ENCODE measurements at regions not wholly inside any gene's neighbourhood (a gene's known extent, or its start where the extent isn't known, plus 50 kb on each side); places are given as distances from the start of the nearest gene placed in this dataset.

DNA sequence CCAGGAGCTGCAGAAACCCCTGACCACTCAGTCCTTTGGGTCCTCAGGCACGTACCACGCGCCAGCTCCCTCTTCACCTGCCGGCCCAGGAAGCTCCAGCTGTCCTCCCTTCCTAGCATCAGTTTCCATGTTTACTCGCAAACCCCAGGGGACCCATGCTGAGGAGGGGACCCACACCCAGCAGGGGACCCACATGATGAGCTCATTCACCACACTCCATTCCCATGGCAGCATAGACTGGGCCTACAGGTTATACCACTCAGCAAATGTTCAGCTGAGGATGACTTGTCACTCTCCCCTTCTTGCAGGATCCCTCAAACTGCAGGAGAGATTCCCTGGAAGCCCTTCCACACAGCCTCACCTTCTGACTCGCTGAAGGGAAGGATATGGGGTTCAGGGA is 73.5 kb upstream of the GALNT10 start:
- no peak overlapping the region for H3K27ac ChIP-seq (ENCODE audit: low read length in 2 of 2)
- H3K4me1 Mint-ChIP-seq: peaks cover 15% of the 10 kb centered on the region
- H3K36me3 ChIP-seq (replicated peaks in 1 of 2; ENCODE audit: control extremely low read depth in 1 of 2, control insufficient read depth in 1 of 2, extremely low read depth in 1 of 2, insufficient read depth in 2 of 2, low read length in 1 of 2): no peaks in the 10 kb centered on the region
- no peaks in the 10 kb centered on the region for H3K9me3 Mint-ChIP-seq (ENCODE audit: insufficient read depth)
- H3K27me3 ChIP-seq (replicated peaks in 1 of 4; ENCODE audit: control extremely low read depth in 1 of 4, control insufficient read depth in 3 of 4, insufficient read depth in 4 of 4, low read length in 3 of 4): peaks cover 0 to 34% (median 6%) of the 10 kb centered on the region in 4 experiments
- H2AFZ ChIP-seq (ENCODE audit: insufficient read depth, low read depth, low read length, poor library complexity, severe bottlenecking): no peak overlapping the region
- H3K4me2 ChIP-seq (replicated peaks; ENCODE audit: low read depth, low read length, poor library complexity, severe bottlenecking): no peak overlapping the region
- H3K27me3 Mint-ChIP-seq: peaks cover 41% of the 10 kb centered on the region
- TF ChIP-seq EZH2 (IDR thresholded peaks at IDR 0.05; ENCODE audit: borderline replicate concordance, insufficient read depth, low read depth, low read length, poor library complexity, severe bottlenecking): no peak
- TF ChIP-seq, protein P1, sequence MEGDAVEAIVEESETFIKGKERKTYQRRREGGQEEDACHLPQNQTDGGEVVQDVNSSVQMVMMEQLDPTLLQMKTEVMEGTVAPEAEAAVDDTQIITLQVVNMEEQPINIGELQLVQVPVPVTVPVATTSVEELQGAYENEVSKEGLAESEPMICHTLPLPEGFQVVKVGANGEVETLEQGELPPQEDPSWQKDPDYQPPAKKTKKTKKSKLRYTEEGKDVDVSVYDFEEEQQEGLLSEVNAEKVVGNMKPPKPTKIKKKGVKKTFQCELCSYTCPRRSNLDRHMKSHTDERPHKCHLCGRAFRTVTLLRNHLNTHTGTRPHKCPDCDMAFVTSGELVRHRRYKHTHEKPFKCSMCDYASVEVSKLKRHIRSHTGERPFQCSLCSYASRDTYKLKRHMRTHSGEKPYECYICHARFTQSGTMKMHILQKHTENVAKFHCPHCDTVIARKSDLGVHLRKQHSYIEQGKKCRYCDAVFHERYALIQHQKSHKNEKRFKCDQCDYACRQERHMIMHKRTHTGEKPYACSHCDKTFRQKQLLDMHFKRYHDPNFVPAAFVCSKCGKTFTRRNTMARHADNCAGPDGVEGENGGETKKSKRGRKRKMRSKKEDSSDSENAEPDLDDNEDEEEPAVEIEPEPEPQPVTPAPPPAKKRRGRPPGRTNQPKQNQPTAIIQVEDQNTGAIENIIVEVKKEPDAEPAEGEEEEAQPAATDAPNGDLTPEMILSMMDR (IDR thresholded peaks at IDR 0.05): no peak
- ATAC-seq (ENCODE audit: low read depth) (no peak), DNase-seq (no peak)
- 97% methylated on average over 5 of the region's 6 CpGs for WGBS (ENCODE audit: insufficient coverage)
- ChIA-PET CTCF (no interaction called here), POLR2A (no interaction called here)
- H3K9ac ChIP-seq (ENCODE audit: low read length): no peak overlapping the region
- H3K9me3 ChIP-seq (ENCODE audit: control extremely low read depth in 1 of 3, control insufficient read depth in 2 of 3, insufficient read depth in 1 of 3, low read length in 2 of 3): peaks cover 0 to under 1% (median 0%) of the 10 kb centered on the region in 3 donors
- no peak overlapping the region for H3K4me3 ChIP-seq (ENCODE audit: control extremely low read depth in 1 of 5, extremely low read depth in 1 of 5, insufficient read depth in 1 of 5, low read depth in 2 of 5, low read length in 4 of 5)
- peaks cover 3 to 11% of the 10 kb centered on the region in 2 donors for H3K4me1 ChIP-seq (ENCODE audit: control insufficient read depth in 2 of 2, insufficient read depth in 2 of 2, low read length in 2 of 2)
- H3K4me3 Mint-ChIP-seq: no peak overlapping the region
- no peak overlapping the region for H3K27ac Mint-ChIP-seq
- H3K79me2 ChIP-seq (ENCODE audit: control insufficient read depth, insufficient read depth, low read length): no peaks in the 10 kb centered on the region
- intact Hi-C loops (cut with micrococcal nuclease): no loop called here
- H4K20me1 ChIP-seq (ENCODE audit: control insufficient read depth, insufficient read depth, low read length, poor library complexity, severe bottlenecking): no peaks in the 10 kb centered on the region

DNA sequence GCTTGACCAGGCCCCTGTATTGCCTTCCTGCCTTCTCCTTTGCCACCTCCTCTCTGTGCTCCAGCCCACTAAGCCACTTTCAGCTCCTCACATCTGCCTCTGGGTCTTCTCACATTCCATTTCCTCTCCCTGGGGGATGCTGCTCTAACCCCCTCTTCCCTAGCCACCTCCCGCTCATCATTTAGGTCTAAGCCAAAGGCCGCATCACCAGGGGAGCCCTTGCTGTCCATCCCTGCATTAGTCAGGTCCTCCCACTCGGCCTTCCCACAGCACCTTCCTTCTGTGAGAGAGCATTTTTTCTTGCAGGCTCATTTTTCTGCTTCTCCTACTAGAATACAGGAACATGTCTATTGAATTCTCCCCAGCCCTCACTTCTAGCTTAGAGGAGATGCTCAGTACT is 72.6 kb upstream of the GALNT10 start:
- Mint-ChIP-seq H3K27me3 (peaks cover 40% of the 10 kb centered on the region), H3K4me3 (no peak overlapping the region), H3K27ac (no peak overlapping the region), H3K9me3 (ENCODE audit: insufficient read depth) (no peaks in the 10 kb centered on the region), H3K4me1 (peaks cover 15% of the 10 kb centered on the region)
- Histone ChIP-seq H3K4me2 (replicated peaks; ENCODE audit: low read depth, low read length, poor library complexity, severe bottlenecking) (no peak overlapping the region), H3K4me3 (ENCODE audit: control extremely low read depth in 1 of 5, extremely low read depth in 1 of 5, insufficient read depth in 1 of 5, low read depth in 2 of 5, low read length in 4 of 5) (no peak overlapping the region), H3K4me1 (ENCODE audit: control insufficient read depth in 2 of 2, insufficient read depth in 2 of 2, low read length in 2 of 2) (peaks cover 3 to 11% of the 10 kb centered on the region in 2 donors), H3K79me2 (ENCODE audit: control insufficient read depth, insufficient read depth, low read length) (no peaks in the 10 kb centered on the region), H3K27me3 (replicated peaks in 1 of 4; ENCODE audit: control extremely low read depth in 1 of 4, control insufficient read depth in 3 of 4, insufficient read depth in 4 of 4, low read length in 3 of 4) (peaks cover 0 to 35% (median 8%) of the 10 kb centered on the region in 4 experiments), H3K9me3 (ENCODE audit: control extremely low read depth in 1 of 3, control insufficient read depth in 2 of 3, insufficient read depth in 1 of 3, low read length in 2 of 3) (peaks cover 0 to 3% (median 0%) of the 10 kb centered on the region in 3 donors), H4K20me1 (ENCODE audit: control insufficient read depth, insufficient read depth, low read length, poor library complexity, severe bottlenecking) (no peaks in the 10 kb centered on the region), H2AFZ (ENCODE audit: insufficient read depth, low read depth, low read length, poor library complexity, severe bottlenecking) (no peak overlapping the region), H3K9ac (ENCODE audit: low read length) (no peak overlapping the region), H3K27ac (ENCODE audit: low read length in 2 of 2) (no peak overlapping the region), H3K36me3 (replicated peaks in 1 of 2; ENCODE audit: control extremely low read depth in 1 of 2, control insufficient read depth in 1 of 2, extremely low read depth in 1 of 2, insufficient read depth in 2 of 2, low read length in 1 of 2) (no peaks in the 10 kb centered on the region)
- intact Hi-C loops (cut with micrococcal nuclease): no loop called here
- ATAC-seq (ENCODE audit: low read depth): no peak
- ChIA-PET CTCF (no interaction called here), POLR2A (no interaction called here)
- 93% methylated on average over 3 of the region's 3 CpGs for WGBS (ENCODE audit: insufficient coverage)
- DNase-seq: no peak
- TF ChIP-seq EZH2 (IDR thresholded peaks at IDR 0.05; ENCODE audit: borderline replicate concordance, insufficient read depth, low read depth, low read length, poor library complexity, severe bottlenecking): no peak
- TF ChIP-seq, protein P1 (IDR thresholded peaks at IDR 0.05): no peak

All from B cell (primary cell).